Smooth muscle cell (in vitro differentiated cells): ENCODE measurements at regions not wholly inside any gene's neighbourhood (a gene's known extent, or its start where the extent isn't known, plus 50 kb on each side); places are given as distances from the start of the nearest gene placed in this dataset.
A peak's percentile ranks its signal among the peaks of the same experiment; 100 is the strongest.
"Not testable (repeated sequence)": the region's sequence is repeated elsewhere in the genome, so short reads cannot be mapped to it uniquely, and the experiment has no call there.

Experiments used
- DNase-seq: peaks from one replicate; lab custom pipeline; 2025; ENCODE audit not compliant: unreplicated experiment; lab: John Stamatoyannopoulos, UW
- H2AFZ ChIP-seq: fragments of 200-600 bp; sonication (generic); 2 replicates; pipeline ENCODE4 v1.6.0; 2016; ENCODE audit warnings: antibody characterized with exemption, low read depth, mild to moderate bottlenecking
- H3F3A ChIP-seq: fragments of 200-600 bp; sonication (generic); 2 replicates; pipeline ENCODE4 v1.6.0; 2017; ENCODE audit warnings: antibody characterized with exemption, low read depth
- H3K27ac ChIP-seq: fragments of 200-600 bp; sonication (generic); 2 replicates; pipeline ENCODE4 v1.5.1; 2016; ENCODE audit warnings: low read depth, mild to moderate bottlenecking
- H3K27me3 ChIP-seq: fragments of 200-600 bp; sonication (generic); 2 replicates; pipeline ENCODE4 v1.6.1; 2016; ENCODE audit warnings: low read depth, mild to moderate bottlenecking
- H3K36me3 ChIP-seq: fragments of 200-600 bp; sonication (generic); 2 replicates; pipeline ENCODE4 v1.5.1; 2016; ENCODE audit warnings: low read depth
- H3K4me1 ChIP-seq: fragments of 200-600 bp; sonication (generic); 2 replicates; pipeline ENCODE4 v1.5.1; 2016; ENCODE audit warnings: low read depth
- H3K4me2 ChIP-seq: fragments of 200-600 bp; sonication (generic); 2 replicates; pipeline ENCODE4 v1.6.0; 2016; ENCODE audit warnings: mild to moderate bottlenecking
- H3K4me3 ChIP-seq: fragments of 200-600 bp; sonication (generic); 2 replicates; pipeline ENCODE4 v1.5.1; 2016; ENCODE audit warnings: mild to moderate bottlenecking
- H3K79me2 ChIP-seq: fragments of 200-600 bp; sonication (generic); 2 replicates; pipeline ENCODE4 v1.6.0; 2016; ENCODE audit warnings: low read depth, mild to moderate bottlenecking
- H3K9ac ChIP-seq: fragments of 200-600 bp; sonication (generic); 2 replicates; pipeline ENCODE4 v1.6.0; 2016; ENCODE audit warnings: low read depth
- H3K9me3 ChIP-seq: fragments of 200-600 bp; sonication (generic); replicated peaks from 2 replicates; pipeline ENCODE4 v1.5.1; 2016; ENCODE audit warnings: low read depth
- H4K20me1 ChIP-seq: fragments of 200-600 bp; sonication (generic); 2 replicates; pipeline ENCODE4 v1.6.0; 2016; ENCODE audit warnings: low read depth
- WGBS: methylation state at CpG from one replicate; pipeline ENCODE4 v1.1.7; 2016; ENCODE audit warnings: low lambda C conversion rate; 5-methylcytosine and 5-hydroxymethylcytosine counted together
- TF ChIP-seq, protein P1 (sequence below): fragments of 200-600 bp; sonication (generic); IDR thresholded peaks from 2 replicates; pipeline ENCODE4 v1.5.1; 2017; ENCODE audit warnings: borderline replicate concordance, mild to moderate bottlenecking, antibody characterized with exemption; ENCODE audit not compliant: insufficient read depth, poor library complexity, severe bottlenecking

DNA sequence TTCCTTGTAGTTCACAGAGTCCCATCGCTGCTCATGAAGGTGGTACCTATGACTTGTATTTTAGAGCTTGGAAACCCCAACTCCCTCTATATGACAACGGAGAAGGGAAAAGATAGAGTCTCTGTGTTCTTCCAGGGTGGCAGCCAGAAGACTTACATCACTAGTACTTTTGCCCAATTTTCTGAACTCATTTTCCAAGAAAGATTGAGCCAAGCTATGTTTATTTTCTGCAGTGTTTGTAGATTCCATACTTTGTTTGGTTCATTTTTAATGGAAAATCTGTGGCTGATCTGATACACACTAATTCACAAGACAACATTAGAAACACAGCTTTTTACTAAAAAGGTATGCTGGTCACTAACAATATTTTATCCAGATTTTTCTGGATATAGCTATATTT lies 60.2 kb upstream of the ATP5MC3 start:
- WGBS = 94% methylated on average over 2 of the region's 2 CpGs

DNA sequence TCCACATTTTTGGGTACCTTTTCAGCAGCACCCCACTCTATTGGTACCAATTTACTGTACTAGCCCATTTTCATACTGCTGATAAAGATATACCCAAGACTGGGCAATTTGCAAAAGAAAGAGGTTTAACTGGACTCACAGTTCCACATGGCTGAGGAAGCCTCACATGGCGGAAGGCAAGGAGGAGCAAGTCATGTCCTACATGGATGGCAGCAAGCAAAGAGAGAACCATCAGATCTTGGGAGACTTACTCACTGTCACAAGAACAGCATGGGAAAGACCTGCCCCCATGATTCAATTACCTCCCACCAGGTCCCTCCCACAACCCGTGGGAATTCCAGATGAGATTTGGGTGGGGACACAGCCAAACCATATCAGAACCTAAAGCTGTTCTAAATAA lies 58.5 kb upstream of the ATP5MC3 start:
- peaks cover 46% of the 10 kb centered on the region for H3K27me3 ChIP-seq
- H3K79me2 ChIP-seq, DNase-seq, H3K4me2 ChIP-seq, H3K4me3 ChIP-seq, H3F3A ChIP-seq, H3K4me1 ChIP-seq, H3K36me3 ChIP-seq, H2AFZ ChIP-seq, H3K27ac ChIP-seq, H3K9ac ChIP-seq, H4K20me1 ChIP-seq, H3K9me3 ChIP-seq: not testable (repeated sequence)
- WGBS = 100% methylated on average over 2 of the region's 2 CpGs

More for the DNA sequence above, 60.2 kb upstream of the ATP5MC3 start:
- H3K4me2 ChIP-seq = no peak overlapping the region
- TF ChIP-seq, protein P1, sequence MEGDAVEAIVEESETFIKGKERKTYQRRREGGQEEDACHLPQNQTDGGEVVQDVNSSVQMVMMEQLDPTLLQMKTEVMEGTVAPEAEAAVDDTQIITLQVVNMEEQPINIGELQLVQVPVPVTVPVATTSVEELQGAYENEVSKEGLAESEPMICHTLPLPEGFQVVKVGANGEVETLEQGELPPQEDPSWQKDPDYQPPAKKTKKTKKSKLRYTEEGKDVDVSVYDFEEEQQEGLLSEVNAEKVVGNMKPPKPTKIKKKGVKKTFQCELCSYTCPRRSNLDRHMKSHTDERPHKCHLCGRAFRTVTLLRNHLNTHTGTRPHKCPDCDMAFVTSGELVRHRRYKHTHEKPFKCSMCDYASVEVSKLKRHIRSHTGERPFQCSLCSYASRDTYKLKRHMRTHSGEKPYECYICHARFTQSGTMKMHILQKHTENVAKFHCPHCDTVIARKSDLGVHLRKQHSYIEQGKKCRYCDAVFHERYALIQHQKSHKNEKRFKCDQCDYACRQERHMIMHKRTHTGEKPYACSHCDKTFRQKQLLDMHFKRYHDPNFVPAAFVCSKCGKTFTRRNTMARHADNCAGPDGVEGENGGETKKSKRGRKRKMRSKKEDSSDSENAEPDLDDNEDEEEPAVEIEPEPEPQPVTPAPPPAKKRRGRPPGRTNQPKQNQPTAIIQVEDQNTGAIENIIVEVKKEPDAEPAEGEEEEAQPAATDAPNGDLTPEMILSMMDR = no peak
- no peaks in the 10 kb centered on the region for H3K9me3 ChIP-seq
- no peaks in the 10 kb centered on the region for H4K20me1 ChIP-seq
- no peaks in the 10 kb centered on the region for H3K4me1 ChIP-seq
- H3K4me3 ChIP-seq = no peak overlapping the region
- H3K9ac ChIP-seq = no peak overlapping the region
- H3K36me3 ChIP-seq = no peaks in the 10 kb centered on the region
- no peak overlapping the region for H3K27ac ChIP-seq
- H3K27me3 ChIP-seq = peaks cover 42% of the 10 kb centered on the region
- H3K79me2 ChIP-seq = no peaks in the 10 kb centered on the region
- DNase-seq = no peak
- H2AFZ ChIP-seq = no peak overlapping the region
- H3F3A ChIP-seq = no peaks in the 10 kb centered on the region

DNA sequence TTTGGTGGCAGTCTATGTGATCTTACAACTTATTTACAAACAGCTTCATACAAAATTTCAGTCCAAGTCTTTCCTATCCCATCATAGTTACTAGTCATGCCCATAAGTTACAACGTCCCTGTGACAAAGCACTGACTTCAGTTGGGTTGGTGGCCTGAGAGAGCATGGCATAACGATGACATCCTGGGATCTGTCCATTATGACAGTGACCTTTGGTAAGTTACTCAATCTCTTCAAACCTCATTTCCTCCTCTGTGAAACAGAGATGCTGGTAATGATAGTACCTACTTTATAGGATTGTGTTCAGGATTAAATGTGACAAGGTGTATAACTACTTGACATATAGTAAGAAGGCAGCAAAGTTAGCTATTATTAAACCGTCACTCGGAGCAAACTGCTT lies 55.4 kb upstream of the ATP5MC3 start:
- Histone ChIP-seq H3K36me3 (no peaks in the 10 kb centered on the region), H3K4me3 (no peak overlapping the region), H3K4me2 (no peak overlapping the region), H2AFZ (no peak overlapping the region), H3K27ac (no peak overlapping the region), H3F3A (no peaks in the 10 kb centered on the region), H3K27me3 (peaks cover 23% of the 10 kb centered on the region), H4K20me1 (peaks cover 3% of the 10 kb centered on the region), H3K9ac (no peak overlapping the region), H3K79me2 (no peaks in the 10 kb centered on the region), H3K4me1 (peaks cover 4% of the 10 kb centered on the region), H3K9me3 (no peaks in the 10 kb centered on the region)
- WGBS = 93% methylated on average over 4 of the region's 4 CpGs
- no peak for DNase-seq
- TF ChIP-seq, protein P1 = no peak

DNA sequence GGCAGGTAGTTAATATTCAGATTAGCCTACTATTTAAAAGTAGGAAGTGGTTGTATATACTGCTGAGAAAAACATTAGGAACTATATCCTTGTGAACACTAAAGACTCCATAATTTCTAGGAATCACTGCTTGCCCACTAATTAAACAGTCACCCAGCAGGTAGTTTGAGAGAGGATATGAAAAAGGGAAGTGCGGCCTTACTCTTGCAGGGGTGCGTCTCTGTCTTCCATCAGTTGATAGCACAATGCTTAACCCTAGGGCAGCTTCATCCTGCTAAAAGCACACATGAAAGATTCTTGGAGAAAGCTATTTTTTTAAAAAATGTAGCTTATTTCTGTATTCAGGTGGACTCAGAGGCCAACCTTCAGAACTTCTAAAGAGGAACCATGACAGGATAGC lies 53.1 kb upstream of the ATP5MC3 start:
- Histone ChIP-seq H3F3A (no peaks in the 10 kb centered on the region), H3K9ac (no peak overlapping the region), H3K4me1 (peaks cover 4% of the 10 kb centered on the region), H3K79me2 (no peaks in the 10 kb centered on the region), H4K20me1 (peaks cover 3% of the 10 kb centered on the region), H3K9me3 (no peaks in the 10 kb centered on the region), H3K4me2 (peak overlapping the region; percentile 50), H3K27me3 (peaks cover 13% of the 10 kb centered on the region), H3K36me3 (no peaks in the 10 kb centered on the region), H3K27ac (no peak overlapping the region), H3K4me3 (no peak overlapping the region), H2AFZ (no peak overlapping the region)
- no peak for DNase-seq
- 86% methylated on average over 2 of the region's 2 CpGs for WGBS
- TF ChIP-seq, protein P1 = no peak
